HG02884 (cell line): ENCODE measurements at regions not wholly inside any gene's neighbourhood (a gene's known extent, or its start where the extent isn't known, plus 50 kb on each side); places are given as distances from the start of the nearest gene placed in this dataset.
"Not testable (repeated sequence)": the region's sequence is repeated elsewhere in the genome, so short reads cannot be mapped to it uniquely, and the experiment has no call there.

ENCODE experiments used
- ATAC-seq: cut with Tn5 transposase; IDR thresholded peaks from one replicate; pipeline ENCODE4 v1.9.1; 2021; ENCODE audit warnings: mild to moderate bottlenecking, moderate library complexity; ENCODE audit not compliant: unreplicated experiment

GRCh38 chr4:175273995-175274753 is 356.0 kb downstream of the ADAM29 start:
- no peak for ATAC-seq

GRCh38 chr4:175277816-175278215 is 359.7 kb downstream of the ADAM29 start:
- ATAC-seq, result no peak

GRCh38 chr4:175280153-175280552 is 362.0 kb downstream of the ADAM29 start:
- no peak for ATAC-seq

GRCh38 chr4:175281894-175282293 is 363.7 kb downstream of the ADAM29 start:
- no peak for ATAC-seq

GRCh38 chr4:175282407-175282806 is 364.2 kb downstream of the ADAM29 start:
- no peak for ATAC-seq

GRCh38 chr4:175290401-175290800 is 372.2 kb downstream of the ADAM29 start:
- no peak for ATAC-seq

GRCh38 chr4:175297965-175298565 is 379.9 kb downstream of the ADAM29 start:
- ATAC-seq, result no peak

- no peak for ATAC-seq
Observed at GRCh38 chr4:175306436-175306835, 388.3 kb downstream of the ADAM29 start.

GRCh38 chr4:175307326-175307725 is 389.2 kb downstream of the ADAM29 start:
- ATAC-seq, result no peak

- ATAC-seq, result no peak
Observed at GRCh38 chr4:175308236-175308635, 390.1 kb downstream of the ADAM29 start.

- no peak for ATAC-seq
Observed at GRCh38 chr4:175309041-175309440, 390.9 kb downstream of the ADAM29 start.

- no peak for ATAC-seq
Observed at GRCh38 chr4:175325230-175325629, 407.1 kb downstream of the ADAM29 start.

GRCh38 chr4:175326796-175327195 is 408.6 kb downstream of the ADAM29 start:
- ATAC-seq, result no peak

- ATAC-seq, result no peak
Observed at GRCh38 chr4:175330236-175330635, 412.1 kb downstream of the ADAM29 start.

GRCh38 chr4:175330652-175331051 is 412.5 kb downstream of the ADAM29 start:
- no peak for ATAC-seq

GRCh38 chr4:175335331-175335730 is 417.2 kb downstream of the ADAM29 start:
- no peak for ATAC-seq

GRCh38 chr4:175336570-175336969 is 418.4 kb downstream of the ADAM29 start:
- ATAC-seq, result not testable (repeated sequence)

- no peak for ATAC-seq
Observed at GRCh38 chr4:175339100-175339707, 421.0 kb downstream of the ADAM29 start.

- ATAC-seq, result no peak
Observed at GRCh38 chr4:175341203-175341755, 423.1 kb downstream of the ADAM29 start.

- no peak for ATAC-seq
Observed at GRCh38 chr4:175346376-175346775, 428.2 kb downstream of the ADAM29 start.

- ATAC-seq, result no peak
Observed at GRCh38 chr4:175350246-175350645, 432.1 kb downstream of the ADAM29 start.

- ATAC-seq, result no peak
Observed at GRCh38 chr4:175351473-175351872, 433.3 kb downstream of the ADAM29 start.
